ENCODE measurements at regions not wholly inside any gene's neighbourhood (a gene's known extent, or its start where the extent isn't known, plus 50 kb on each side); places are given as distances from the start of the nearest gene placed in this dataset.

- DNase-seq (ENCODE audit: low spot score), result no peak
- TF ChIP-seq CTCF (IDR thresholded peaks at IDR 0.05; ENCODE audit: extremely low read depth, insufficient read depth, missing control alignments), result no peak
- in situ Hi-C loops (cut with MboI; ENCODE audit: low pct_unique_long_range_greater_than_20kb, low sequenced_read_pairs, unreplicated experiment), result no loop called here
These were observed 171.8 kb upstream of the MVB12B start for GRCh38 chr9:126154869-126155268.

- in situ Hi-C loops (cut with MboI; ENCODE audit: low pct_unique_long_range_greater_than_20kb, low sequenced_read_pairs, unreplicated experiment), result no loop called here
- no peak for DNase-seq (ENCODE audit: low spot score)
- no peak for TF ChIP-seq CTCF (IDR thresholded peaks at IDR 0.05; ENCODE audit: extremely low read depth, insufficient read depth, missing control alignments)
These were observed 170.6 kb upstream of the MVB12B start for GRCh38 chr9:126155756-126156664.

GRCh38 chr9:126156898-126157297, 169.7 kb upstream of the MVB12B start:
- in situ Hi-C loops (cut with MboI; ENCODE audit: low pct_unique_long_range_greater_than_20kb, low sequenced_read_pairs, unreplicated experiment), result no loop called here
- DNase-seq (ENCODE audit: low spot score), result no peak

GRCh38 chr9:126157423-126157822, 169.2 kb upstream of the MVB12B start:
- in situ Hi-C loops (cut with MboI; ENCODE audit: low pct_unique_long_range_greater_than_20kb, low sequenced_read_pairs, unreplicated experiment), result no loop called here
- DNase-seq (ENCODE audit: low spot score), result no peak
- TF ChIP-seq CTCF (IDR thresholded peaks at IDR 0.05; ENCODE audit: extremely low read depth, insufficient read depth, missing control alignments), result no peak

More at GRCh38 chr9:126156898-126157297, 169.7 kb upstream of the MVB12B start:
- TF ChIP-seq CTCF (IDR thresholded peaks at IDR 0.05; ENCODE audit: extremely low read depth, insufficient read depth, missing control alignments), result no peak

GRCh38 chr9:126157826-126158587, 168.6 kb upstream of the MVB12B start:
- DNase-seq (ENCODE audit: low spot score), result no peak
- in situ Hi-C loops (cut with MboI; ENCODE audit: low pct_unique_long_range_greater_than_20kb, low sequenced_read_pairs, unreplicated experiment), result no loop called here
- TF ChIP-seq CTCF (IDR thresholded peaks at IDR 0.05; ENCODE audit: extremely low read depth, insufficient read depth, missing control alignments), result no peak

GRCh38 chr9:126158588-126159429, 167.8 kb upstream of the MVB12B start:
- no peak for TF ChIP-seq CTCF (IDR thresholded peaks at IDR 0.05; ENCODE audit: extremely low read depth, insufficient read depth, missing control alignments)
- no peak for DNase-seq (ENCODE audit: low spot score)
- in situ Hi-C loops (cut with MboI; ENCODE audit: low pct_unique_long_range_greater_than_20kb, low sequenced_read_pairs, unreplicated experiment), result no loop called here
